IMR-90 (cell line): ENCODE measurements at regions not wholly inside any gene's neighbourhood (a gene's known extent, or its start where the extent isn't known, plus 50 kb on each side); places are given as distances from the start of the nearest gene placed in this dataset.

Source experiments
- ATAC-seq: fragments of 200-7000 bp; cut with Tn5 transposase; 2 replicates; pipeline ENCODE4 v1.9.1; 2020; ENCODE audit warnings: low read depth, mild to moderate bottlenecking, moderate library complexity
- BruUV-seq: library from RNA; stranded (reverse); fragments of 400-500 nt; replicated peaks from 2 replicates; lab custom pipeline; 2021; lab: Mats Ljungman, UMichigan
- CTCF ChIA-PET: fragments of 300-600 bp; formaldehyde crosslinking; extraction: SDS; loops from one replicate; lab custom pipeline; 2021; ENCODE audit warnings: antibody characterized with exemption; lab: Yijun Ruan, JAX
- POLR2A ChIA-PET: fragments of 300-600 bp; sonication (Branson Sonifier 250); formaldehyde crosslinking; loops from one replicate; lab custom pipeline; 2022; ENCODE audit warnings: antibody characterized with exemption; ENCODE audit not compliant: unreplicated experiment; lab: Charles Lee
- DNase-seq: peaks from one replicate; pipeline ENCODE4 v3.0.0; 2013
- H2AFZ ChIP-seq: replicated peaks from 2 replicates; pipeline ENCODE3; 2013; ENCODE audit warnings: low read length, mild to moderate bottlenecking; ENCODE audit not compliant: poor library complexity
- H2AK5ac ChIP-seq: 2 replicates; pipeline ENCODE4 v1.6.1; 2013; ENCODE audit warnings: low read depth, low read length, inconsistent platforms
- H2AK9ac ChIP-seq: replicated peaks from 2 replicates; pipeline ENCODE3; 2013; ENCODE audit warnings: mild to moderate bottlenecking, low read depth, low read length, moderate library complexity; ENCODE audit not compliant: poor library complexity
- H2BK120ac ChIP-seq: 2 replicates; pipeline ENCODE4 v1.6.1; 2013; ENCODE audit warnings: low read depth, low read length, inconsistent platforms
- H2BK15ac ChIP-seq: 3 replicates; pipeline ENCODE4 v1.6.1; 2013; ENCODE audit warnings: low read depth, low read length, inconsistent platforms
- H2BK20ac ChIP-seq: 2 replicates; pipeline ENCODE4 v1.6.1; 2013; ENCODE audit warnings: low read depth, mild to moderate bottlenecking, inconsistent platforms, low read length, moderate library complexity
- H2BK5ac ChIP-seq: 2 replicates; pipeline ENCODE4 v1.6.1; 2013; ENCODE audit warnings: mild to moderate bottlenecking, low read depth, low read length, inconsistent platforms; ENCODE audit not compliant: poor library complexity, severe bottlenecking
- H3K14ac ChIP-seq: replicated peaks from 2 replicates; pipeline ENCODE4 v1.6.1; 2013; ENCODE audit warnings: low read depth, low read length, inconsistent platforms
- H3K18ac ChIP-seq: 2 replicates; pipeline ENCODE4 v1.6.1; 2013; ENCODE audit warnings: low read depth, low read length, control low read depth
- H3K23ac ChIP-seq: 2 replicates; pipeline ENCODE4 v1.6.1; 2013; ENCODE audit warnings: low read depth, low read length, inconsistent platforms
- H3K27ac ChIP-seq: 2 replicates; pipeline ENCODE4 v1.5.1; 2013; ENCODE audit warnings: mild to moderate bottlenecking, control low read depth, low read length; ENCODE audit not compliant: insufficient read depth
- H3K27me3 ChIP-seq: 2 replicates; pipeline ENCODE4 v1.6.1; 2013; ENCODE audit warnings: low read length; ENCODE audit not compliant: control insufficient read depth, insufficient read depth
- H3K36me3 ChIP-seq: 2 replicates; pipeline ENCODE4 v1.6.1; 2013; ENCODE audit warnings: low read length, mixed read lengths; ENCODE audit not compliant: control insufficient read depth, insufficient read depth
- H3K4ac ChIP-seq: 2 replicates; pipeline ENCODE4 v1.6.1; 2013; ENCODE audit warnings: low read depth, low read length, inconsistent platforms
- H3K4me1 ChIP-seq: 2 replicates; pipeline ENCODE4 v1.6.1; 2013; ENCODE audit warnings: low read length, mixed read lengths; ENCODE audit not compliant: control insufficient read depth, insufficient read depth
- H3K4me2 ChIP-seq: 2 replicates; pipeline ENCODE4 v1.6.1; 2013; ENCODE audit warnings: low read depth, mild to moderate bottlenecking, control low read depth, low read length, moderate library complexity
- H3K4me3 ChIP-seq: 2 replicates; pipeline ENCODE4 v1.5.1; 2013; ENCODE audit warnings: low read depth, mild to moderate bottlenecking, control low read depth, low read length, moderate library complexity; ENCODE audit not compliant: insufficient read depth
- H3K56ac ChIP-seq: 2 replicates; pipeline ENCODE4 v1.6.1; 2013; ENCODE audit warnings: low read length, inconsistent platforms; ENCODE audit not compliant: insufficient read depth; ENCODE audit errors: extremely low read depth
- H3K79me1 ChIP-seq, 2 experiments: 2 replicates each; pipeline ENCODE4 v1.6.1; 2013; ENCODE audit warnings: low read length in 2 of 2, inconsistent platforms in 1 of 2, low read depth in 1 of 2
- H3K9ac ChIP-seq: 2 replicates; pipeline ENCODE4 v1.6.1; 2013; ENCODE audit warnings: low read depth, low read length, control low read depth
- H3K9me1 ChIP-seq: 2 replicates; pipeline ENCODE4 v1.6.1; 2013; ENCODE audit warnings: low read length, inconsistent platforms; ENCODE audit not compliant: insufficient read depth
- H3K9me3 ChIP-seq: 2 replicates; pipeline ENCODE4 v1.6.1; 2013; ENCODE audit warnings: low read length; ENCODE audit not compliant: control insufficient read depth, insufficient read depth
- H4K20me1 ChIP-seq: 2 replicates; pipeline ENCODE4 v1.6.1; 2013; ENCODE audit warnings: low read length, inconsistent platforms; ENCODE audit not compliant: insufficient read depth
- H4K5ac ChIP-seq: 2 replicates; pipeline ENCODE4 v1.6.1; 2013; ENCODE audit warnings: mild to moderate bottlenecking, low read depth, low read length, control low read depth
- H4K8ac ChIP-seq, 2 experiments: 2 replicates each; pipeline ENCODE4 v1.6.1; 2013; ENCODE audit warnings: low read depth in 2 of 2, low read length in 2 of 2, control low read depth in 1 of 2, inconsistent platforms in 1 of 2
- H4K91ac ChIP-seq: 2 replicates; pipeline ENCODE4 v1.6.1; 2013; ENCODE audit warnings: low read depth, low read length, inconsistent platforms; ENCODE audit not compliant: insufficient read depth
- CEBPB ChIP-seq: IDR thresholded peaks from 2 replicates; pipeline ENCODE4 v1.6.1; 2012; ENCODE audit warnings: low read depth, low read length, improper control_type of control experiment
- CHD1 ChIP-seq: IDR thresholded peaks from 2 replicates; pipeline ENCODE4 v1.6.1; 2012; ENCODE audit warnings: low read depth, low read length, improper control_type of control experiment
- MAZ ChIP-seq: IDR thresholded peaks from 2 replicates; pipeline ENCODE4 v1.6.1; 2012; ENCODE audit warnings: low read depth, mild to moderate bottlenecking, low read length, improper control_type of control experiment, moderate library complexity, borderline replicate concordance
- NFE2L2 ChIP-seq: fragments of 150-350 bp; IDR thresholded peaks from 2 replicates; pipeline ENCODE4 v1.6.1; 2016; ENCODE audit warnings: low read depth, mild to moderate bottlenecking, low read length
- POLR2A ChIP-seq: IDR thresholded peaks from 2 replicates; pipeline ENCODE4 v1.6.1; 2012; ENCODE audit warnings: mild to moderate bottlenecking, low read depth, low read length
- WGBS, 2 experiments: methylation state at CpG; one replicate each; pipeline versions ENCODE4 v1.1.5 to v1.1.7; 2013; ENCODE audit warnings: missing lambda C conversion rate in 2 of 2; ENCODE audit not compliant: insufficient read length in 1 of 2; ENCODE audit errors: extremely low coverage in 2 of 2; 5-methylcytosine and 5-hydroxymethylcytosine counted together
- dilution Hi-C: fragments of 300-500 bp; cut with HindIII; formaldehyde crosslinking; loops from one replicate; pipeline ENCODE4 v1.14.3; 2018; ENCODE audit warnings: low sequenced_read_pairs; ENCODE audit not compliant: unreplicated experiment
- in situ Hi-C: fragments of 300-500 bp; cut with MboI; formaldehyde crosslinking; loops from 3 replicates; pipeline ENCODE4 v1.14.3; 2019; ENCODE audit warnings: low sequenced_read_pairs, inconsistent platforms, mixed read lengths
- intact Hi-C: fragments of 100-400 bp; cut with micrococcal nuclease; formaldehyde crosslinking; loops from 2 replicates; pipeline ENCODE4 v1.10.0; 2022
- TF ChIP-seq, protein P1 (sequence below): conservative IDR thresholded peaks from 2 replicates; pipeline ENCODE4 v1.5.1; 2012; ENCODE audit warnings: mild to moderate bottlenecking, low read depth, low read length, improper control_type of control experiment
- TF ChIP-seq, protein P2 (sequence below): fragments of 150-350 bp; IDR thresholded peaks from 2 replicates; pipeline ENCODE4 v1.6.1; 2016; ENCODE audit warnings: low read depth, mild to moderate bottlenecking, low read length, moderate library complexity, borderline replicate concordance

DNA sequence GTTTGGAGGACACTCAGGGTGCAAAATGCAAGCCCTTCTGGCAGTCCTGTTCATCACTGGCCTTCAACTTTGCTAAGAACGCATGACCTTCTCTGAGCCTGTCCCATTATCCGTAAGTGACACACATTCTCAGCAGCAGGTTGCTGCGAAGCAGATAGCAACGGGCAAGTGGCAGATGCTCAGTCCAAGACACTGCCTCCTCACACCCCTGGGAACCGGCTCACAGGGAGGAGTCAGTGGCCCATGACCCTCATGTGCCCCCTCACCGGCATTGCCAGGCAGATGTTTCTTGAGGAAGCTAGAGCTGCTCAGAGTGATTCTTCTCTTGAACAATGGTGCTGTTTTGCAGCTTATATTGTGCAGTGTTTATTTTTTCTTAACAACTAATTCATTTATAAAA lies 737.2 kb upstream of the HS6ST1 start:
- H3K9me3 ChIP-seq = peaks cover 7% of the 10 kb centered on the region; the same call in 1 of the 2 replicates
- H4K91ac ChIP-seq = no peak overlapping the region
- no peaks in the 10 kb centered on the region for H4K20me1 ChIP-seq
- no peak overlapping the region for H3K23ac ChIP-seq
- no peak overlapping the region for H3K4ac ChIP-seq
- H3K4me2 ChIP-seq = no peak overlapping the region
- H3K36me3 ChIP-seq = no peaks in the 10 kb centered on the region
- H2AFZ ChIP-seq = no peak overlapping the region
- H3K9me1 ChIP-seq = no peaks in the 10 kb centered on the region
- ChIA-PET POLR2A (no interaction called here), CTCF (no interaction called here)
- H3K27ac ChIP-seq = no peak overlapping the region
- DNase-seq = no peak
- H3K56ac ChIP-seq = no peak overlapping the region
- ATAC-seq = no peak
- H2BK15ac ChIP-seq = no peak overlapping the region
- H3K4me3 ChIP-seq = no peak overlapping the region
- H3K14ac ChIP-seq = no peak overlapping the region
- H2BK120ac ChIP-seq = no peak overlapping the region
- H3K4me1 ChIP-seq = no peaks in the 10 kb centered on the region
- in situ Hi-C loops (no loop called here), dilution Hi-C loops (no loop called here), intact Hi-C loops (no loop called here)
- no peaks in the 10 kb centered on the region for H3K27me3 ChIP-seq
- BruUV-seq = no TSS peak
- WGBS, 2 experiments = 85% methylated on average over 2 of the region's 6 CpGs; no CpG with 5 or more reads in 1 of the 2 experiments
- H4K5ac ChIP-seq = no peak overlapping the region
- no peaks in the 10 kb centered on the region for H3K79me1 ChIP-seq
- H3K9ac ChIP-seq = no peak overlapping the region
- H4K8ac ChIP-seq = no peak overlapping the region
- no peak overlapping the region for H2AK9ac ChIP-seq
- no peak overlapping the region for H3K18ac ChIP-seq
- H2BK20ac ChIP-seq = no peak overlapping the region
- no peak overlapping the region for H2BK5ac ChIP-seq
- TF ChIP-seq, protein P1, sequence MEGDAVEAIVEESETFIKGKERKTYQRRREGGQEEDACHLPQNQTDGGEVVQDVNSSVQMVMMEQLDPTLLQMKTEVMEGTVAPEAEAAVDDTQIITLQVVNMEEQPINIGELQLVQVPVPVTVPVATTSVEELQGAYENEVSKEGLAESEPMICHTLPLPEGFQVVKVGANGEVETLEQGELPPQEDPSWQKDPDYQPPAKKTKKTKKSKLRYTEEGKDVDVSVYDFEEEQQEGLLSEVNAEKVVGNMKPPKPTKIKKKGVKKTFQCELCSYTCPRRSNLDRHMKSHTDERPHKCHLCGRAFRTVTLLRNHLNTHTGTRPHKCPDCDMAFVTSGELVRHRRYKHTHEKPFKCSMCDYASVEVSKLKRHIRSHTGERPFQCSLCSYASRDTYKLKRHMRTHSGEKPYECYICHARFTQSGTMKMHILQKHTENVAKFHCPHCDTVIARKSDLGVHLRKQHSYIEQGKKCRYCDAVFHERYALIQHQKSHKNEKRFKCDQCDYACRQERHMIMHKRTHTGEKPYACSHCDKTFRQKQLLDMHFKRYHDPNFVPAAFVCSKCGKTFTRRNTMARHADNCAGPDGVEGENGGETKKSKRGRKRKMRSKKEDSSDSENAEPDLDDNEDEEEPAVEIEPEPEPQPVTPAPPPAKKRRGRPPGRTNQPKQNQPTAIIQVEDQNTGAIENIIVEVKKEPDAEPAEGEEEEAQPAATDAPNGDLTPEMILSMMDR = no peak
- TF ChIP-seq CEBPB (no peak), MAZ (no peak), CHD1 (no peak), NFE2L2 (no peak), POLR2A (no peak)
- TF ChIP-seq, protein P2, sequence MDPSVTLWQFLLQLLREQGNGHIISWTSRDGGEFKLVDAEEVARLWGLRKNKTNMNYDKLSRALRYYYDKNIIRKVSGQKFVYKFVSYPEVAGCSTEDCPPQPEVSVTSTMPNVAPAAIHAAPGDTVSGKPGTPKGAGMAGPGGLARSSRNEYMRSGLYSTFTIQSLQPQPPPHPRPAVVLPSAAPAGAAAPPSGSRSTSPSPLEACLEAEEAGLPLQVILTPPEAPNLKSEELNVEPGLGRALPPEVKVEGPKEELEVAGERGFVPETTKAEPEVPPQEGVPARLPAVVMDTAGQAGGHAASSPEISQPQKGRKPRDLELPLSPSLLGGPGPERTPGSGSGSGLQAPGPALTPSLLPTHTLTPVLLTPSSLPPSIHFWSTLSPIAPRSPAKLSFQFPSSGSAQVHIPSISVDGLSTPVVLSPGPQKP = no peak
- H2AK5ac ChIP-seq = no peak overlapping the region
